Mesendoderm (in vitro differentiated cells): ENCODE measurements at regions not wholly inside any gene's neighbourhood (a gene's known extent, or its start where the extent isn't known, plus 50 kb on each side); places are given as distances from the start of the nearest gene placed in this dataset.
A peak's percentile ranks its signal among the peaks of the same experiment; 100 is the strongest.

Experiments
- DNase-seq: peaks from one replicate; pipeline ENCODE4 v3.0.0; 2013
- H2AK5ac ChIP-seq: 2 replicates; pipeline ENCODE4 v1.6.1; 2013; ENCODE audit warnings: low read length, inconsistent platforms
- H2BK120ac ChIP-seq: 2 replicates; pipeline ENCODE4 v1.6.1; 2013; ENCODE audit warnings: low read depth, mild to moderate bottlenecking, low read length, moderate library complexity, mixed read lengths
- H2BK15ac ChIP-seq: replicated peaks from 2 replicates; pipeline ENCODE4 v1.6.1; 2013; ENCODE audit warnings: low read depth, mild to moderate bottlenecking, moderate library complexity
- H2BK5ac ChIP-seq: 2 replicates; pipeline ENCODE4 v1.6.1; 2013; ENCODE audit warnings: low read length, inconsistent platforms
- H3K18ac ChIP-seq: 2 replicates; pipeline ENCODE4 v1.6.1; 2013; ENCODE audit warnings: mild to moderate bottlenecking, low read length, mixed read lengths
- H3K23ac ChIP-seq: one replicate; pipeline ENCODE4 v1.6.1; 2013; ENCODE audit warnings: low read length
- H3K27ac ChIP-seq: 2 replicates; pipeline ENCODE4 v1.5.1; 2013; ENCODE audit warnings: low read depth, mild to moderate bottlenecking, inconsistent platforms, low read length, moderate library complexity
- H3K27me3 ChIP-seq: 2 replicates; pipeline ENCODE4 v1.6.1; 2013; ENCODE audit warnings: low read length, control low read depth, mild to moderate bottlenecking, inconsistent platforms; ENCODE audit not compliant: insufficient read depth, poor library complexity
- H3K36me3 ChIP-seq: 2 replicates; pipeline ENCODE4 v1.6.1; 2013; ENCODE audit warnings: low read length, inconsistent platforms; ENCODE audit not compliant: control insufficient read depth, insufficient read depth
- H3K4ac ChIP-seq: one replicate; pipeline ENCODE4 v1.6.1; 2013; ENCODE audit warnings: low read depth, mild to moderate bottlenecking, low read length, moderate library complexity
- H3K4me1 ChIP-seq: 2 replicates; pipeline ENCODE4 v1.6.1; 2013; ENCODE audit warnings: low read depth, low read length, inconsistent platforms; ENCODE audit not compliant: control insufficient read depth
- H3K4me2 ChIP-seq: 2 replicates; pipeline ENCODE4 v1.6.1; 2013; ENCODE audit warnings: low read length
- H3K4me3 ChIP-seq: 2 replicates; pipeline ENCODE4 v1.5.1; 2013; ENCODE audit warnings: mild to moderate bottlenecking, low read length
- H3K56ac ChIP-seq: one replicate; pipeline ENCODE4 v1.6.1; 2013; ENCODE audit warnings: low read length
- H3K79me1 ChIP-seq: 2 replicates; pipeline ENCODE4 v1.6.1; 2013; ENCODE audit warnings: low read length, inconsistent platforms
- H3K79me2 ChIP-seq: 2 replicates; pipeline ENCODE4 v1.6.1; 2013; ENCODE audit warnings: mild to moderate bottlenecking, low read length; ENCODE audit not compliant: control insufficient read depth, insufficient read depth
- H3K9ac ChIP-seq: 2 replicates; pipeline ENCODE4 v1.6.1; 2013; ENCODE audit warnings: low read length, inconsistent platforms
- H4K5ac ChIP-seq: one replicate; pipeline ENCODE4 v1.6.1; 2013; ENCODE audit warnings: low read length
- H4K8ac ChIP-seq: one replicate; pipeline ENCODE4 v1.6.1; 2013; ENCODE audit warnings: low read depth, mild to moderate bottlenecking, control low read depth, low read length, moderate library complexity
- WGBS: extraction: QIAGEN DNeasy Blood & Tissue Kit; methylation state at CpG from one replicate; pipeline ENCODE4 v1.1.7; 2013; ENCODE audit warnings: low lambda C conversion rate, missing lambda C conversion rate; ENCODE audit not compliant: insufficient coverage; ENCODE audit errors: extremely low coverage; 5-methylcytosine and 5-hydroxymethylcytosine counted together

DNA sequence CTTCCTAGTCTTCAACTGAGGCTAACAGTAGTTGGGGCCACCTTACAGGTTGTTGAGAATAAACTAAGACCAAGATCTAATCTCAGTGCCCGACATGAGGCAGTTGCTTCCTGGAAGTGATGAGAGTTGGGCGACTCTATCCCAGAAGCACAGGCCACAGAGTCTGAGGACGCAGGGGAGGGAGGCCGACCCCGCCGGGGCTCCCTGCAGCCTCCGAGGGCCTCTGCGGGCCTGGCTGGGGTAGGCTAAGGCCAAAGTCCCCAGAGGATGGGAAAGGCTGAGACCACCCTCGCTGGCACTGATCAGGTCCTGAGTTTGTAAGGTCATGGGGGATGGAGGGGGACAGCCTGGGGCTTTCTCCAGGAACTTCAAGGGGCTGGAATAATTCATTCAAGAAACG, 74.0 kb downstream of the ENGASE start:
- Histone ChIP-seq H4K8ac (no peak overlapping the region), H3K9ac (no peak overlapping the region), H2BK15ac (no peak overlapping the region), H3K79me2 (no peaks in the 10 kb centered on the region), H2AK5ac (no peak overlapping the region), H3K27me3 (no peaks in the 10 kb centered on the region), H3K27ac (no peak overlapping the region), H4K5ac (no peak overlapping the region), H2BK5ac (no peak overlapping the region), H2BK120ac (no peak overlapping the region), H3K56ac (no peak overlapping the region), H3K36me3 (no peaks in the 10 kb centered on the region), H3K79me1 (no peaks in the 10 kb centered on the region), H3K4ac (no peak overlapping the region), H3K4me2 (no peak overlapping the region), H3K18ac (no peak overlapping the region), H3K4me3 (no peak overlapping the region), H3K4me1 (no peaks in the 10 kb centered on the region), H3K23ac (no peak overlapping the region)
- WGBS, result no CpG with 5 or more reads among the region's 10 CpGs
- DNase-seq, result no peak

DNA sequence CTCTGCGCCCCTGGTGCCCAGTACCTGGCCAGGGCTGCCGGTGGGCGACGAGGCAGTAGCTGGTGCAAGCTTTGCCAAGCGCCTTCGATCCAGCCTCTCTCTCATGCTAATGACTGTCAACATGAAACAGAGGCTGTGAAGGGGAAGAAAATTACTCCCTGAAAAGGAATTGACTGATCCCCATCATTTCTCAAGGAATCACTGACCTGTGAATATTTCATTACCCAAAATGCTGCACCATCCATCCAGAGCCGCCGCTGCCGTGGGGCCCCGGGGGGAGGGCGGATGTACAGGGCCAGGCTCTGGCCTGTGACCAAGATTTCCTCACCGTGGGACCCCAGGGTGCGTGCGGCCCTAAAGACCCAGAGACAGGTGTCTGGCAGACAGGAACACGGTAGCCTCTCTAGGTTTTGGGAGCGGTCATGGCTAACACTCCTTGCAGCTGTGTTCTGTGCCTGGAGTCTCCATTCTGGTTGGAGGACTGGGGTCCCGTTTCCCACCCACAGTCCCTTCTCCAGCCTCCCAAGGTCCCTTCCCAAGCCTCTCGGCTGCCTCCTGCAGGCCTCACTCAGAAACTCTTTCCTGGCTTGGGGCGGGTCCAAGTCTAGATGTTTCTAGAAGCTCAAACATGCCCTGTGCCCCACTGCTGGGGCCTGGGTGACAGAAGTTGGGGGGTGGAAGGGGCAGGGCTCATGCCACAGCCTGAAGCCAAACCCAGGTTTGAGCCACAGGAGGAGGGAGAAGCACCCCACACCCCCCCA, 73.3 kb downstream of the ENGASE start:
- H3K27ac ChIP-seq, result no peak overlapping the region
- H3K23ac ChIP-seq, result peak overlapping the region; percentile 45
- no peak overlapping the region for H3K56ac ChIP-seq
- no peaks in the 10 kb centered on the region for H3K79me2 ChIP-seq
- peak; percentile 10 for DNase-seq
- H3K36me3 ChIP-seq, result no peaks in the 10 kb centered on the region
- no peak overlapping the region for H4K5ac ChIP-seq
- H3K79me1 ChIP-seq, result no peaks in the 10 kb centered on the region
- no peak overlapping the region for H3K4me2 ChIP-seq
- H3K9ac ChIP-seq, result no peak overlapping the region
- H4K8ac ChIP-seq, result no peak overlapping the region
- no peak overlapping the region for H2BK15ac ChIP-seq
- WGBS, result no CpG with 5 or more reads among the region's 19 CpGs
- no peak overlapping the region for H3K18ac ChIP-seq
- H2BK5ac ChIP-seq, result no peak overlapping the region
- no peak overlapping the region for H2AK5ac ChIP-seq
- H2BK120ac ChIP-seq, result no peak overlapping the region
- no peak overlapping the region for H3K4me3 ChIP-seq
- no peaks in the 10 kb centered on the region for H3K4me1 ChIP-seq
- no peaks in the 10 kb centered on the region for H3K27me3 ChIP-seq
- no peak overlapping the region for H3K4ac ChIP-seq

DNA sequence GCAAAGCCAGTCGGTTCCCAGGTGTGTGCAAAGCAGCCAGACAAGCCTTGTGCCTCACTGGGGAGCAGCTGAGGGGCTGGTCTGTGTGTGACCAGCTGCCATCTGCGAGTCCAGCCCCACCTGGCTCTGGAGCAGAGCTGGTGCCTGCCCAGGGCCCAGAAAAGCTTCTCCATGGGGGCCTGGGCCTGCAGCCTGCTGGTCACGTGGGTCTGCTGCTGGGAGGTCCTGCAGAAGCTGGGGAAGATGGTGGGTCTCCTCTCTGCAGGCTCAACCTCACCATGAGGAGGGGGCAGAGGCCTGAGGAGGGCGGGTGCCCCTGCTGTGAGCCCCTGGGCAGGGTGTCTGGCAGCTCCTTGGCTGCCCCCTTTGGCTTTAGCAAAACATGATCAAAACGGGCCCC, 71.9 kb downstream of the ENGASE start:
- Histone ChIP-seq H2AK5ac (no peak overlapping the region), H2BK5ac (no peak overlapping the region), H3K18ac (no peak overlapping the region), H4K5ac (no peak overlapping the region), H3K4me1 (no peaks in the 10 kb centered on the region), H2BK15ac (no peak overlapping the region), H3K9ac (no peak overlapping the region), H3K4me3 (no peak overlapping the region), H3K23ac (no peak overlapping the region), H3K79me1 (no peaks in the 10 kb centered on the region), H3K79me2 (no peaks in the 10 kb centered on the region), H4K8ac (no peak overlapping the region), H3K4me2 (no peak overlapping the region), H2BK120ac (no peak overlapping the region), H3K4ac (no peak overlapping the region), H3K36me3 (no peaks in the 10 kb centered on the region), H3K27me3 (no peaks in the 10 kb centered on the region), H3K27ac (no peak overlapping the region), H3K56ac (no peak overlapping the region)
- no peak for DNase-seq
- no CpG with 5 or more reads among the region's 5 CpGs for WGBS

DNA sequence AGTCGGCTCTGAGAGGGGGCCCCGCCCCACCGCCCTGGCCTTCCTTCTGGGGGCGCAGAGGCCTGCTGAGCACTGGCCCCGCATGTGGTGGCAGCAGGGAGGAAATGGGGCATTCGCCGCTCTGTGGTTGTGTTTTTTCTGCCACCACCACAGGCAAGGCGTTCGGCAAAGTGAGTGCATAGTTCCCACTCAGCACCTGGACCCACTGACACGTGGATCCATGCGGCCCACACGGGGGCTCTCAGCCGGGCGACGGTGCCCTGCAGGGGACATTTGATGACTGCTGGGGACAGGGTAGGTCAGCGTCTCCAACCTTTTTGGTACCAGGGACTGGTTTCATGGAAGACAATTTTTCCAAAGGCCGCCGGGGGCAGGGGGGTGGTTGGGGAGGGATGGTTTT, 70.9 kb downstream of the ENGASE start:
- H3K4me3 ChIP-seq, result no peak overlapping the region
- no peak overlapping the region for H2BK120ac ChIP-seq
- H2BK5ac ChIP-seq, result no peak overlapping the region
- H3K79me2 ChIP-seq, result no peaks in the 10 kb centered on the region
- H3K79me1 ChIP-seq, result no peaks in the 10 kb centered on the region
- no peak overlapping the region for H3K4me2 ChIP-seq
- H3K9ac ChIP-seq, result no peak overlapping the region
- no peaks in the 10 kb centered on the region for H3K4me1 ChIP-seq
- no peak overlapping the region for H3K18ac ChIP-seq
- H3K23ac ChIP-seq, result no peak overlapping the region
- H4K8ac ChIP-seq, result no peak overlapping the region
- H3K4ac ChIP-seq, result no peak overlapping the region
- H4K5ac ChIP-seq, result no peak overlapping the region
- H2AK5ac ChIP-seq, result no peak overlapping the region
- DNase-seq, result no peak
- H3K27ac ChIP-seq, result no peak overlapping the region
- H2BK15ac ChIP-seq, result no peak overlapping the region
- no peak overlapping the region for H3K56ac ChIP-seq
- no peaks in the 10 kb centered on the region for H3K36me3 ChIP-seq
- H3K27me3 ChIP-seq, result no peaks in the 10 kb centered on the region
- WGBS, result no CpG with 5 or more reads among the region's 18 CpGs

DNA sequence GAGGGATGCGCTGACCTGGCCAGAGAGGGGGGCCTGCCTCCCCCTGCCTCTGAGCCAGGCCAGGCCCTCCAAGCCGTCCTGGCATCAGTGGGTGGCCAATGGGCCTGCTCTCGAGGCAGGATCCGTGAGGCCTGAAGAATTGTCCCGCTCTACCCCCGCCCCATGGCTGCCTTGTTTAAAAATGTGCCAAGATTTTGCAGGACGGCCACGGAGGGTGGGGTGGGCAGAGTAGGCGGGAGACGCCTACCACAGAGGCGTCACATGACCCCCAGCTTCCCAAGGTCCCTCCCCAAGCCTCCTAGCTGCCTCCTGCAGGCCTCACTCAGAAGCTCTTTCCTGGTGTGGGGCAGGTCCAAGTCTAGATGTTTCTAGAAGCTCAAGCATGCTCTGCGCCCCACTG, 69.5 kb downstream of the ENGASE start:
- Histone ChIP-seq H3K27ac (no peak overlapping the region), H3K4ac (no peak overlapping the region), H3K79me2 (no peaks in the 10 kb centered on the region), H3K4me1 (no peaks in the 10 kb centered on the region), H2BK120ac (no peak overlapping the region), H3K23ac (no peak overlapping the region), H3K27me3 (no peaks in the 10 kb centered on the region), H4K8ac (no peak overlapping the region), H2BK5ac (no peak overlapping the region), H3K56ac (no peak overlapping the region), H4K5ac (no peak overlapping the region), H3K36me3 (no peaks in the 10 kb centered on the region), H2BK15ac (no peak overlapping the region), H3K4me2 (no peak overlapping the region), H2AK5ac (no peak overlapping the region), H3K4me3 (no peak overlapping the region), H3K9ac (no peak overlapping the region), H3K18ac (no peak overlapping the region), H3K79me1 (no peaks in the 10 kb centered on the region)
- DNase-seq, result peak; percentile 7
- no CpG with 5 or more reads among the region's 12 CpGs for WGBS

DNA sequence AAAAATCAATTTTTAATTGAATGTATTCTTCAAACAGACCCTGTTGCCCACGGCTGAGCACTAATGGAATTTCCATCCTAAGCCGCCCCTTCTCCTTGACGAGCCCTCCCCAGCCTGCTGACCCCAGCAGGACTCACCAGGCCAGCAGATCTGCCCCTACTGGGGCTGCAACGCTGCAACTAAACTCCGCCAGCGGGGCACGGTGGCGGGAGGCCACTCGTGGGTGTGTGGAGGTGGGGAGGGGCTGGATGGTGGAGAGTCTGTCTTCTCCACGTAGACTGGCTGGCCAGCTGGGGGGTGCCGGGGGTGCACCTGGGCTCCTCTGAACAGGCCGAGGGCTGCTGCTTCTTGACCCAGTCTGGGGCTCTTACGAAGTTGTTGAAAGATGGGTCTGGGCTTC, 67.8 kb downstream of the ENGASE start:
- Histone ChIP-seq H3K4me2 (no peak overlapping the region), H3K36me3 (no peaks in the 10 kb centered on the region), H2BK15ac (no peak overlapping the region), H3K27me3 (no peaks in the 10 kb centered on the region), H3K18ac (no peak overlapping the region), H2BK120ac (no peak overlapping the region), H3K4me3 (no peak overlapping the region), H3K27ac (no peak overlapping the region), H3K4me1 (no peaks in the 10 kb centered on the region), H3K23ac (no peak overlapping the region), H4K8ac (no peak overlapping the region), H2BK5ac (no peak overlapping the region), H3K4ac (no peak overlapping the region), H2AK5ac (no peak overlapping the region), H4K5ac (no peak overlapping the region), H3K79me2 (no peaks in the 10 kb centered on the region), H3K9ac (no peak overlapping the region), H3K56ac (no peak overlapping the region), H3K79me1 (no peaks in the 10 kb centered on the region)
- no CpG with 5 or more reads among the region's 13 CpGs for WGBS
- no peak for DNase-seq
